ENCODE measurements at regions not wholly inside any gene's neighbourhood (a gene's known extent, or its start where the extent isn't known, plus 50 kb on each side); places are given as distances from the start of the nearest gene placed in this dataset.
"Not testable (repeated sequence)": the region's sequence is repeated elsewhere in the genome, so short reads cannot be mapped to it uniquely, and the experiment has no call there.

DNA sequence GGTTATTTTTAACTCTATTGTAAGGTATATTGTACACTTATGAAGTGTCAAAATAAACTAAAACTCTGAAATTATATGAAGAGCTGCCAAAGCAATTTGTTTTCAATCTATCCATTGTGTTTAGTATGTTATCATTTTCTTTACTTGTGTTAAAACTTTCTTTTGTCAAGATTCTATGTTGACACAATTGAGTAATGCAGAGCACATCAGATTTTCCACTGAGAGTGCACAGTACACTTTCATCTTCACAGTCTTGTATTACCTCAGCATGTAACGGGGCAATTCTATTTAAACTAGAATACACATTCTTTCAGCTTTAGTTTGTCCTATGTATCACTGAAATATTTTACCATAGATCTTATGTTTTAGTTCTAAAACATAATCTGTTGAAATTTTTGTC, 304.4 kb upstream of the ZC3H15 start:
- no peak overlapping the region for H3K27ac ChIP-seq

DNA sequence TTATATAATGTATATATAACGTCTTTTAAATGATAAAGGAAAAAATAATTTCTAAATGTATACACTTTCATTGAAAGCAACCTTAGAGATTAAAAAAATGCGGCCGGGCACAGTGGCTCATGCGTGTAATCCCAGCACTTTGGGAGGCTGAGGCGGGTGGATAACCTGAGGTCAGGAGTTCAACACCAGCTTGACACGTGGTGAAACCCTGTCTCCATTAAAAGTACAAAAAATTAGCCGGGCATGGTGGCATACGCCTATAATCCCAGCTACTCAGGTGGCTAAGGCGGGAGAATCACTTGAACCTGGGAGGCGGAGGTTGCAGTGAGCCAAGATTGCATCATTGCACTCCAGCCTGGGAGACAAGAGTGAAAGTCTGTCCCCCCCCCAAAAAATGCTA, 303.7 kb upstream of the ZC3H15 start:
- not testable (repeated sequence) for H3K27ac ChIP-seq

More for the DNA sequence above, 304.4 kb upstream of the ZC3H15 start:
- TF ChIP-seq, protein P1, sequence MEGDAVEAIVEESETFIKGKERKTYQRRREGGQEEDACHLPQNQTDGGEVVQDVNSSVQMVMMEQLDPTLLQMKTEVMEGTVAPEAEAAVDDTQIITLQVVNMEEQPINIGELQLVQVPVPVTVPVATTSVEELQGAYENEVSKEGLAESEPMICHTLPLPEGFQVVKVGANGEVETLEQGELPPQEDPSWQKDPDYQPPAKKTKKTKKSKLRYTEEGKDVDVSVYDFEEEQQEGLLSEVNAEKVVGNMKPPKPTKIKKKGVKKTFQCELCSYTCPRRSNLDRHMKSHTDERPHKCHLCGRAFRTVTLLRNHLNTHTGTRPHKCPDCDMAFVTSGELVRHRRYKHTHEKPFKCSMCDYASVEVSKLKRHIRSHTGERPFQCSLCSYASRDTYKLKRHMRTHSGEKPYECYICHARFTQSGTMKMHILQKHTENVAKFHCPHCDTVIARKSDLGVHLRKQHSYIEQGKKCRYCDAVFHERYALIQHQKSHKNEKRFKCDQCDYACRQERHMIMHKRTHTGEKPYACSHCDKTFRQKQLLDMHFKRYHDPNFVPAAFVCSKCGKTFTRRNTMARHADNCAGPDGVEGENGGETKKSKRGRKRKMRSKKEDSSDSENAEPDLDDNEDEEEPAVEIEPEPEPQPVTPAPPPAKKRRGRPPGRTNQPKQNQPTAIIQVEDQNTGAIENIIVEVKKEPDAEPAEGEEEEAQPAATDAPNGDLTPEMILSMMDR (conservative IDR thresholded peaks at IDR 0.05) = no peak

DNA sequence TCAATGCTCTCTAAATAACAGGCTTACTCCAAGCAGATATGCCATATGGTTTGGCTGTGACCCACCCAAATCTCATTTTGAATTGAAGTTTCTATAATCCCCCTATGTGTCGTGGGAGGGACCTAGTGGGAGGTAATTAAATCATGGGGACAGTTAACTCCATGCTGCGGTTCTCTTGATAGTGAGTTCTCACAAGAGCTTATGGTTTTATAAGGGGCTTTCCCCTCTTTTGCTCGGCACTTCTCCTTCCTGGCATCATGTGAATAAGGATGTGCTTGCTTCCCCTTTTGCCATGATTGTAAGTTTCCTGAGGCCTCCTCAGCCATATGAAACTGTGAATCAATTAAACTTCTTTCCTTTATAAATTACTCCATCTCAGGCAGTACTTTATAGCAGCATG, 302.7 kb upstream of the ZC3H15 start:
- TF ChIP-seq, protein P1 (conservative IDR thresholded peaks at IDR 0.05) = no peak
- no peak overlapping the region for H3K27ac ChIP-seq

DNA sequence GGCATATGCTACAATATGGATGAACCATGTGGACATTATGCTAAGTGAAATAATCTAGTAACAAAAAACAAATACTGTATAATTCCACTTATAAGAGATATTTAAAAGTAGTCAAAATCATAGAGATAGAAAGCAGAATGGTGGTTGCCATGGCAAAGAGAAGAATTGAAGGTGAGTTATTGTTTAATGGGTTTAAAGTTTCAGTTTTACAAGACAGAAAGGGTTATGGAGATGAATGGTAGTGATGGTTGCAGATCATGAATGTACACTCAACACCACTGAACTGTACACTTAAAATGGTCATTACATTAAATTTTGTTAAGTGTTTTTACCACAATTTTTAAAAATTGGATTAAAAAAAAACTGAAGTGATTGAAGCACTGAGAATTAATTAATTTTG, 298.2 kb upstream of the ZC3H15 start:
- H3K27ac ChIP-seq = no peak overlapping the region
- TF ChIP-seq, protein P1 (conservative IDR thresholded peaks at IDR 0.05) = no peak

DNA sequence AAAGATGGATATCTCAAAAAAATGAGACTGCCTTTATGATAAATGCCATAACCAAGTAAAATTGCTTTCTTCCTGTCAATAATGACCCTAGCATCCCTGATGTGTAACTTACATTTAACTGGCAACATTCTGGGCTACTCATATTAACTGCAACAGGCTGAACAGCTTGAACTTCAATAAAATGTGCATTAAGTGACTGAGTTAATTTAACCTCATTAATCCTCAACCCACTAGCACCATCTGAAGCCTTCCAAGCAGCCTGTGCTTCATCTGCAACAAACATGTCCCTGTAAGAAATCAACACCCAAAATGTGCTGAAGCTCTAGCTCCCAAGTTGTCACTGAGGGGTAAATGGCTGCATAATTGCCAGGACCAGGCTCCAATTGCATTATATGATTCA, 296.2 kb upstream of the ZC3H15 start:
- TF ChIP-seq, protein P1 (conservative IDR thresholded peaks at IDR 0.05) = no peak
- no peak overlapping the region for H3K27ac ChIP-seq

DNA sequence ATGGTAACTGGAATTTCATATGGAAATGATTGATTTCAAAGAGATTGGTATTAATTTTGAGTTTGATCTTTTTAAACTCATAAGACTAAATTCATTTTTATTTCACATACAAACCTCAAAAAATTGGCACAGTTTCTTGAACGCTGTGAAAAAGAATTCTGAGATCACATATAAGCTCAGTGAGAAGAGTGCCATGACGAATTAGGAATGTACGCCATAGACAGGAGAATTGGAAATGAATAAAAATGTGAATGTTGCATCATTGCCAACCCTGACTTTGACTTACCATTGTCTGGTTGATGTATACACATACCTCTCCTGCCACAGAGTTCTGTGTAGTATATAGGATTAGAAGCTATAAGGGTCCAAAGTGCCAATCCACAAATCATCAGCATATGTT, 290.4 kb upstream of the ZC3H15 start:
- TF ChIP-seq, protein P1 (conservative IDR thresholded peaks at IDR 0.05) = no peak

DNA sequence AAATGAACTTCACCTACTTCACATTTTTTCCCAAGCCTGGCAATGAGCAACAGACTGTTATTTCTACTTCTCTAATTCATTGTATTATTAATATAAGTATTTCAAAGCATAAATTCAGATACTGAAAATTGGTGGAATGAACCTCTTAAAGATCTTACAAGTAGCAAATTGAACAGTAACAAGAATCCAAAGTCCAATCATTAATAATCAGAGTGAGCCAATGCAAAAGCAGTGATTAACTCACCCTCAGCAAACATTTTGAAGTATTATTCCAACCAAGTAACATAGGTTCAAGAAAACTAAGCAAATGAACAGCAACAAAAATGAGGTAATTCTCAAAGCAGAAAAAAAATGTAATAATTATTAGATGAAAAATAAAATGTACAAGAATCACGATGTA, 288.1 kb upstream of the ZC3H15 start:
- H3K27ac ChIP-seq = no peak overlapping the region
- TF ChIP-seq, protein P1 (conservative IDR thresholded peaks at IDR 0.05) = no peak

More for the DNA sequence above, 290.4 kb upstream of the ZC3H15 start:
- H3K27ac ChIP-seq = no peak overlapping the region

DNA sequence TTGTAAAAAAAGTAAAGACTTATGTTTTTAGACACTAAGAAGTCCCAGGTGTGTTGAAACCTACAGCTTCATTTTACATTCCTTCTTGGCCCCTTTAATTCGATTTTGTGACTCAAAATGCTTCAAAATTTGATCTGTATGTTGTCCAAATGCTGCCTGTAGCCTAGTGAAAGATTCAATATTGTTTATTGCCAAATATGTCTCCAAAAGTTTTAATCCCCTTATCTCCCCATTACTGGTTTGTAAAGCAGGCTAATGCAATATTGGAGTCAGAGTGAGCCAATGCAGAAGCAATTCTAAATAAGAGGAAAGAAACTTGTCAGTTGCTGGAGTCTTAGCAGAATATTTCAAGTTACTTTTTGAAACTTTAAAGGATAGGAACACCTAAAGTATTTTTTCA, 287.0 kb upstream of the ZC3H15 start:
- no peak overlapping the region for H3K27ac ChIP-seq
- TF ChIP-seq, protein P1 (conservative IDR thresholded peaks at IDR 0.05) = no peak

Measured in VCaP (cell line).